Activated CD8-positive, alpha-beta T cell treated with anti-CD3 and anti-CD28 coated beads for 36 hours (primary cell): ENCODE measurements at regions not wholly inside any gene's neighbourhood (a gene's known extent, or its start where the extent isn't known, plus 50 kb on each side); places are given as distances from the start of the nearest gene placed in this dataset.

Source experiments
- ATAC-seq: fragments of 200-7000 bp; cut with Tn5 transposase; one replicate; pipeline ENCODE4 v1.10.0; 2021; ENCODE audit warnings: mild to moderate bottlenecking, moderate library complexity
- CTCF ChIA-PET: fragments of 350-600 bp; sonication (Branson Sonifier 250); formaldehyde crosslinking; loops from one replicate; lab custom pipeline; 2021; ENCODE audit warnings: antibody characterized with exemption; lab: Charles Lee
- POLR2A ChIA-PET: fragments of 350-600 bp; sonication (Branson Sonifier 250); formaldehyde crosslinking; loops from one replicate; lab custom pipeline; 2021; ENCODE audit warnings: antibody characterized with exemption; lab: Charles Lee
- DNase-seq: peaks from one replicate; pipeline ENCODE4 v3.0.0-alpha.2; 2020
- H3K27ac Mint-ChIP-seq: one replicate; pipeline ENCODE4 v1.8.0; 2021; ENCODE audit warnings: mild to moderate bottlenecking, mixed read lengths
- H3K27me3 Mint-ChIP-seq: one replicate; pipeline ENCODE4 v1.8.0; 2021; ENCODE audit warnings: mixed read lengths
- H3K36me3 Mint-ChIP-seq: one replicate; pipeline ENCODE4 v1.8.0; 2021; ENCODE audit warnings: low read depth, mixed read lengths
- H3K4me1 Mint-ChIP-seq: one replicate; pipeline ENCODE4 v1.8.0; 2021; ENCODE audit warnings: low read depth, mixed read lengths
- H3K4me3 Mint-ChIP-seq: one replicate; pipeline ENCODE4 v1.8.0; 2021; ENCODE audit warnings: mild to moderate bottlenecking, moderate library complexity, mixed read lengths
- H3K9me3 Mint-ChIP-seq: one replicate; pipeline ENCODE4 v1.8.0; 2021; ENCODE audit warnings: mixed read lengths
- CTCF ChIP-seq: fragments of 200-600 bp; IDR thresholded peaks from one replicate; pipeline ENCODE4 v1.8.0; 2022; ENCODE audit warnings: antibody characterized with exemption, mild to moderate bottlenecking
- intact Hi-C: fragments of 100-400 bp; cut with micrococcal nuclease; formaldehyde crosslinking; loops from one replicate; pipeline ENCODE4 v1.10.0; 2022

- Mint-ChIP-seq H3K9me3 (no peaks in the 10 kb centered on the region), H3K4me3 (no peak overlapping the region), H3K4me1 (no peaks in the 10 kb centered on the region), H3K27me3 (no peaks in the 10 kb centered on the region), H3K27ac (no peak overlapping the region), H3K36me3 (no peaks in the 10 kb centered on the region)
- DNase-seq (no peak), ATAC-seq (no peak)
- TF ChIP-seq CTCF: no peak
- intact Hi-C loops: no loop called here
- ChIA-PET POLR2A (no interaction called here), CTCF (no interaction called here)
Observed at GRCh38 chr22:48434868-48435250, 1392.8 kb downstream of the BRD1 start.

GRCh38 chr22:48434156-48434867 is 1393.4 kb downstream of the BRD1 start:
- DNase-seq: no peak
- ATAC-seq: no peak
- POLR2A ChIA-PET: no interaction called here
- TF ChIP-seq CTCF: no peak
- intact Hi-C loops: no loop called here
- CTCF ChIA-PET: no interaction called here
- Mint-ChIP-seq H3K27ac (no peak overlapping the region), H3K4me3 (no peak overlapping the region), H3K36me3 (no peaks in the 10 kb centered on the region), H3K9me3 (no peaks in the 10 kb centered on the region), H3K27me3 (no peaks in the 10 kb centered on the region), H3K4me1 (no peaks in the 10 kb centered on the region)

- H3K36me3 Mint-ChIP-seq: no peaks in the 10 kb centered on the region
- DNase-seq (no peak), ATAC-seq (no peak)
- no peak overlapping the region for H3K4me3 Mint-ChIP-seq
- ChIA-PET POLR2A (no interaction called here), CTCF (no interaction called here)
- no peaks in the 10 kb centered on the region for H3K9me3 Mint-ChIP-seq
- no peaks in the 10 kb centered on the region for H3K4me1 Mint-ChIP-seq
- H3K27me3 Mint-ChIP-seq: no peaks in the 10 kb centered on the region
- H3K27ac Mint-ChIP-seq: no peak overlapping the region
- TF ChIP-seq CTCF: no peak
- intact Hi-C loops: no loop called here
Observed at GRCh38 chr22:48433647-48434046, 1394.0 kb downstream of the BRD1 start.

- no peak overlapping the region for H3K4me3 Mint-ChIP-seq
- H3K27ac Mint-ChIP-seq: no peak overlapping the region
- POLR2A ChIA-PET: no interaction called here
- intact Hi-C loops: no loop called here
- TF ChIP-seq CTCF: no peak
- ATAC-seq (no peak), DNase-seq (no peak)
- CTCF ChIA-PET: no interaction called here
- H3K9me3 Mint-ChIP-seq: no peaks in the 10 kb centered on the region
- no peaks in the 10 kb centered on the region for H3K36me3 Mint-ChIP-seq
- no peaks in the 10 kb centered on the region for H3K27me3 Mint-ChIP-seq
- no peaks in the 10 kb centered on the region for H3K4me1 Mint-ChIP-seq
Observed at GRCh38 chr22:48432781-48433518, 1394.7 kb downstream of the BRD1 start.

GRCh38 chr22:48431536-48432315 is 1395.9 kb downstream of the BRD1 start:
- ATAC-seq: no peak
- intact Hi-C loops: no loop called here
- no peak for TF ChIP-seq CTCF
- ChIA-PET POLR2A (no interaction called here), CTCF (no interaction called here)
- no peak overlapping the region for H3K4me3 Mint-ChIP-seq
- DNase-seq: no peak
- H3K9me3 Mint-ChIP-seq: no peaks in the 10 kb centered on the region
- no peak overlapping the region for H3K27ac Mint-ChIP-seq
- H3K27me3 Mint-ChIP-seq: no peaks in the 10 kb centered on the region
- H3K36me3 Mint-ChIP-seq: no peaks in the 10 kb centered on the region
- no peaks in the 10 kb centered on the region for H3K4me1 Mint-ChIP-seq
